Muscle of leg (tissue), 3 donors: ENCODE measurements at regions not wholly inside any gene's neighbourhood (a gene's known extent, or its start where the extent isn't known, plus 50 kb on each side); places are given as distances from the start of the nearest gene placed in this dataset.
"Not testable (repeated sequence)": the region's sequence is repeated elsewhere in the genome, so short reads cannot be mapped to it uniquely, and the experiment has no call there.

Experiments
- DNase-seq: peaks from one replicate; pipeline ENCODE4 v3.0.0; 2013
- H3K27ac ChIP-seq: one replicate; pipeline ENCODE4 v1.5.1; 2013; ENCODE audit warnings: mild to moderate bottlenecking, low read length, control low read depth
- H3K27me3 ChIP-seq: one replicate; pipeline ENCODE4 v1.6.1; 2013; ENCODE audit warnings: low read length; ENCODE audit not compliant: control insufficient read depth, insufficient read depth
- H3K36me3 ChIP-seq: one replicate; pipeline ENCODE4 v1.6.1; 2013; ENCODE audit warnings: low read length; ENCODE audit not compliant: control insufficient read depth, insufficient read depth
- H3K4me1 ChIP-seq: one replicate; pipeline ENCODE4 v1.6.1; 2013; ENCODE audit warnings: low read length; ENCODE audit not compliant: control insufficient read depth, insufficient read depth
- H3K4me3 ChIP-seq: one replicate; pipeline ENCODE4 v1.5.1; 2013; ENCODE audit warnings: low read length, control low read depth
- H3K9me3 ChIP-seq: replicated peaks from 2 replicates; pipeline ENCODE4 v1.6.1; 2013; ENCODE audit warnings: low read depth, low read length; ENCODE audit not compliant: control insufficient read depth
- WGBS: methylation state at CpG from one replicate; pipeline ENCODE4 v1.1.5; 2013; ENCODE audit warnings: missing lambda C conversion rate; ENCODE audit not compliant: insufficient coverage; 5-methylcytosine and 5-hydroxymethylcytosine counted together

- H3K4me3 ChIP-seq, H3K27me3 ChIP-seq, H3K27ac ChIP-seq, H3K36me3 ChIP-seq, DNase-seq, H3K9me3 ChIP-seq, H3K4me1 ChIP-seq: not testable (repeated sequence)
- no CpG with 5 or more reads among the region's 2 CpGs for WGBS
Observed at GRCh38 chr11:38341612-38342011, 1743.6 kb upstream of the RAG2 start.

DNA sequence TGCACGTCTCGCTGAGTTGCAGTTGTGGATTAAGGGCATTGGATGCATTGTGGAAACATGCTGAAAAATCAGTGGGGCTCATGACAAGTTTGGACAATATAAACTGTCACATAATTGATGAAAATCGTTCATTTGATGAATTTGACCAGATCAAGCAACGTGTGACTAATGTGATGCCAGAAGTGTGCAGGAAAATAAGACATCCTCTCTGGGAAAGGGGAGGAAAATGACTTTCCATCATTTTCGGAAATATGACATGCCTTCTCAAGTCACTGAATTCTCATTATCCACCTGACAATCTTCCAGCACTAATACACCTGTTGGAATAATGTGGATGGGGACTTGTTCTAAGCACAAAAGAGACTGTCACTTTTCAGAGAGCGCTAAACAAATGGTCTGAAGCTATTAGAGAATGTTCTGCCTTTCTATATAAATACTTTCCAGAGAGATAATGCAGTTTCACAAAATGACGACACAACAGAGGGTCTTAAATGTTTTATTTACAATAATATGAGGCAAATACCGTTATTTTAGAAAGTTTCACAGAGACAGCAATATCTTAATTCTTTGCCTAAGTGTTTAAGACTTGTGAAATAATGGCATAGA, 1741.9 kb upstream of the RAG2 start:
- no peaks in the 10 kb centered on the region for H3K9me3 ChIP-seq
- DNase-seq, result no peak
- H3K27me3 ChIP-seq, result no peaks in the 10 kb centered on the region
- 89% methylated on average over 2 of the region's 8 CpGs for WGBS
- H3K4me3 ChIP-seq, result no peak overlapping the region
- no peaks in the 10 kb centered on the region for H3K4me1 ChIP-seq
- no peak overlapping the region for H3K27ac ChIP-seq
- no peaks in the 10 kb centered on the region for H3K36me3 ChIP-seq

GRCh38 chr11:38338022-38338421, 1740.0 kb upstream of the RAG2 start:
- H3K27me3 ChIP-seq, H3K9me3 ChIP-seq, H3K27ac ChIP-seq, DNase-seq, H3K4me1 ChIP-seq, H3K4me3 ChIP-seq, H3K36me3 ChIP-seq: not testable (repeated sequence)
- WGBS, result no CpG with 5 or more reads among the region's 5 CpGs

GRCh38 chr11:38332046-38332445, 1734.0 kb upstream of the RAG2 start:
- no peak for DNase-seq
- no CpG with 5 or more reads among the region's 3 CpGs for WGBS

GRCh38 chr11:38330578-38330977, 1732.5 kb upstream of the RAG2 start:
- H3K27ac ChIP-seq, result no peak overlapping the region
- no peak overlapping the region for H3K4me3 ChIP-seq
- no peak for DNase-seq
- no peaks in the 10 kb centered on the region for H3K9me3 ChIP-seq
- H3K36me3 ChIP-seq, result no peaks in the 10 kb centered on the region
- no peaks in the 10 kb centered on the region for H3K27me3 ChIP-seq
- WGBS, result 60% methylated on average over 1 of the region's 3 CpGs
- no peaks in the 10 kb centered on the region for H3K4me1 ChIP-seq

More at GRCh38 chr11:38332046-38332445, 1734.0 kb upstream of the RAG2 start:
- H3K27me3 ChIP-seq, result no peaks in the 10 kb centered on the region
- H3K36me3 ChIP-seq, result no peaks in the 10 kb centered on the region
- no peaks in the 10 kb centered on the region for H3K9me3 ChIP-seq
- H3K27ac ChIP-seq, result no peak overlapping the region
- no peak overlapping the region for H3K4me3 ChIP-seq
- H3K4me1 ChIP-seq, result no peaks in the 10 kb centered on the region

- H3K4me3 ChIP-seq, result no peak overlapping the region
- WGBS, result 0% methylated on average over 1 of the region's 3 CpGs
- no peaks in the 10 kb centered on the region for H3K4me1 ChIP-seq
- no peak overlapping the region for H3K27ac ChIP-seq
- H3K36me3 ChIP-seq, result no peaks in the 10 kb centered on the region
- H3K27me3 ChIP-seq, result no peaks in the 10 kb centered on the region
- no peaks in the 10 kb centered on the region for H3K9me3 ChIP-seq
- DNase-seq, result no peak
Observed at GRCh38 chr11:38323961-38324761, 1726.1 kb upstream of the RAG2 start.

GRCh38 chr11:38315151-38315550, 1717.1 kb upstream of the RAG2 start:
- no CpG with 5 or more reads among the region's 1 CpG for WGBS
- Histone ChIP-seq H3K36me3 (no peaks in the 10 kb centered on the region), H3K4me1 (no peaks in the 10 kb centered on the region), H3K27ac (no peak overlapping the region), H3K27me3 (no peaks in the 10 kb centered on the region), H3K9me3 (peaks cover 10% of the 10 kb centered on the region), H3K4me3 (no peak overlapping the region)
- no peak for DNase-seq

- no CpG with 5 or more reads among the region's 1 CpG for WGBS
- Histone ChIP-seq H3K4me1 (no peaks in the 10 kb centered on the region), H3K27me3 (no peaks in the 10 kb centered on the region), H3K27ac (no peak overlapping the region), H3K9me3 (no peaks in the 10 kb centered on the region), H3K36me3 (no peaks in the 10 kb centered on the region), H3K4me3 (no peak overlapping the region)
- no peak for DNase-seq
Observed at GRCh38 chr11:38307455-38307854, 1709.4 kb upstream of the RAG2 start.

DNA sequence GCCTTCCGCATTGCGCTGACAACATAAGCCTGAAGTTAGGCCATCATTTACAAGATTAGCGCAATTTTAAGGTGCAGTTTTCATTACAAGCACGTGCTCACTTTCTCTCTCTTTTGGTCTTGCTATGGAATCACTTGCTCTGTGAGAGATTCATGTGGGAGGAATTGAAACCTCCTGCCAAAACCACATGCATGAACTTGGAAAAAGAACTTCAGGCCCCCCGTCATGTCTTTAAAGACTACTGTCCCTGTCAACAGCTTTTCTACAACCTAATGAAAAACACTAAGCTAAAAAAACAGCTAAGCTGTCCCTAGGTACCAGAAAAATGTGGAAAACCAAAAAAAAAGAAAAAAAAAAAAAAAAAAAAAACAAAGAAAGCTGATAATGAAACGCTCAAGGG, 1707.6 kb upstream of the RAG2 start:
- no peaks in the 10 kb centered on the region for H3K9me3 ChIP-seq
- H3K27me3 ChIP-seq, result no peaks in the 10 kb centered on the region
- no peaks in the 10 kb centered on the region for H3K36me3 ChIP-seq
- peak; percentile 41 for DNase-seq
- no peak overlapping the region for H3K4me3 ChIP-seq
- 100% methylated on average over 1 of the region's 6 CpGs for WGBS
- H3K4me1 ChIP-seq, result no peaks in the 10 kb centered on the region
- H3K27ac ChIP-seq, result no peak overlapping the region

DNA sequence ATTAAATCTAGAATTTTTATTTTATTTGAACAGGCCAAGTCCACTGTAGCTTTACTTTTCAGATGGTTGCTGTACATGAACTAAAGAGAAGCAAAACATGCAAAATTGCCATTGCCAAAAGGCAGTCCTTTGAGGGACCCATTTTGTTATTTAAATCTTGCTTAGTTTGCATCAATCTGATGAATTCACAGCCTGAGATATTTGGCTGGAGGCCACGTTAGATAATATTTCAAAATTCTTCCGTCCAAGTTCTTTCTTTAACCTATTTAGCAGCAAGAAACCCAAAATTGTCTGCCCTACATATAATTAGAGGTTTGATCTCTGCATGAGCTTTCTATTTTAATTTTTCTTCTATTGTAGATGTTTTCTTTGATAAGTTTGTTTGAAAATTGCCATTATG, 1706.9 kb upstream of the RAG2 start:
- WGBS, result no CpG with 5 or more reads among the region's 2 CpGs
- H3K4me3 ChIP-seq, result no peak overlapping the region

More for the DNA sequence above, 1706.9 kb upstream of the RAG2 start:
- Histone ChIP-seq H3K4me1 (no peaks in the 10 kb centered on the region), H3K27me3 (no peaks in the 10 kb centered on the region), H3K9me3 (no peaks in the 10 kb centered on the region), H3K36me3 (no peaks in the 10 kb centered on the region), H3K27ac (no peak overlapping the region)
- peak; percentile 26 for DNase-seq
